ENCODE measurements at regions not wholly inside any gene's neighbourhood (a gene's known extent, or its start where the extent isn't known, plus 50 kb on each side); places are given as distances from the start of the nearest gene placed in this dataset.

DNA sequence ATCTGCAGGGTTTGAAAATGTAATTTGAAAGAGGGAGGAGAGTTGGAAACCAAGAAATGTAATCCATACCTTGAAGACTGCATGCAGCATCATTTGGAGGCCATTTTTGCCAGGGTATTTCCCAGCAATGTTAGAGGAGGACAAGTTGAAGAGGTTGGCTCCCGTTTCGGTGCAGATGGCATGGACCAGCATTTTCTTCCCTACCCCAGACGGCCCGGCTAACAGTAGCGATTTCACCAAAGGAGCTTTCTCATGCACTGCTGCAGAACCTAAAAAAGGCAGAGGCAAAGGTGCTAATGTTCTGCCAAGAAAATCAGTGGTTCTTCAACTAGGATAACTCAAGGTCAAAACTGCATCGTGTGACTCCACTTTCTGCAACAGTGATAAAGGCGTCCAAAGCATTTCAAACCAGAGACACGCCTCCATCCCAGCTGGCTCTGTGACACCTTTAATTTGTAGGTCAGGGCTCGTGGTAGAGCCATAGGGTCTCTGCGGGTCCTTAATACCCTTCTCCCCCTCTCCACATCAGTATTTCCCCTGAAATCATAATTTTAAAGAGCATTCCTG is 99.6 kb upstream of the ASB18 start:
- H3K27me3 ChIP-seq, result no peaks in the 10 kb centered on the region
- no peaks in the 10 kb centered on the region for H3K9me3 ChIP-seq
- no peaks in the 10 kb centered on the region for H3K36me3 ChIP-seq
- H3K4me1 ChIP-seq, result peaks cover 0 to 30% (median 20%) of the 10 kb centered on the region in 4 donors
- no peak overlapping the region for H3K27ac ChIP-seq
- TF ChIP-seq EP300 (IDR thresholded peaks at IDR 0.05) (no peak), POLR2AphosphoS5 (IDR thresholded peaks at IDR 0.05) (no peak), POLR2A (IDR thresholded peaks at IDR 0.05) (no peak)
- TF ChIP-seq, protein P1, sequence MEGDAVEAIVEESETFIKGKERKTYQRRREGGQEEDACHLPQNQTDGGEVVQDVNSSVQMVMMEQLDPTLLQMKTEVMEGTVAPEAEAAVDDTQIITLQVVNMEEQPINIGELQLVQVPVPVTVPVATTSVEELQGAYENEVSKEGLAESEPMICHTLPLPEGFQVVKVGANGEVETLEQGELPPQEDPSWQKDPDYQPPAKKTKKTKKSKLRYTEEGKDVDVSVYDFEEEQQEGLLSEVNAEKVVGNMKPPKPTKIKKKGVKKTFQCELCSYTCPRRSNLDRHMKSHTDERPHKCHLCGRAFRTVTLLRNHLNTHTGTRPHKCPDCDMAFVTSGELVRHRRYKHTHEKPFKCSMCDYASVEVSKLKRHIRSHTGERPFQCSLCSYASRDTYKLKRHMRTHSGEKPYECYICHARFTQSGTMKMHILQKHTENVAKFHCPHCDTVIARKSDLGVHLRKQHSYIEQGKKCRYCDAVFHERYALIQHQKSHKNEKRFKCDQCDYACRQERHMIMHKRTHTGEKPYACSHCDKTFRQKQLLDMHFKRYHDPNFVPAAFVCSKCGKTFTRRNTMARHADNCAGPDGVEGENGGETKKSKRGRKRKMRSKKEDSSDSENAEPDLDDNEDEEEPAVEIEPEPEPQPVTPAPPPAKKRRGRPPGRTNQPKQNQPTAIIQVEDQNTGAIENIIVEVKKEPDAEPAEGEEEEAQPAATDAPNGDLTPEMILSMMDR (IDR thresholded peaks at IDR 0.05), result no peak
- no peak overlapping the region for H3K4me3 ChIP-seq
- intact Hi-C loops (cut with DNase I), result no loop called here
- 75 to 88% methylated on average over 10 of the region's 10 CpGs for WGBS, 2 donors
- DNase-seq, result no peak

DNA sequence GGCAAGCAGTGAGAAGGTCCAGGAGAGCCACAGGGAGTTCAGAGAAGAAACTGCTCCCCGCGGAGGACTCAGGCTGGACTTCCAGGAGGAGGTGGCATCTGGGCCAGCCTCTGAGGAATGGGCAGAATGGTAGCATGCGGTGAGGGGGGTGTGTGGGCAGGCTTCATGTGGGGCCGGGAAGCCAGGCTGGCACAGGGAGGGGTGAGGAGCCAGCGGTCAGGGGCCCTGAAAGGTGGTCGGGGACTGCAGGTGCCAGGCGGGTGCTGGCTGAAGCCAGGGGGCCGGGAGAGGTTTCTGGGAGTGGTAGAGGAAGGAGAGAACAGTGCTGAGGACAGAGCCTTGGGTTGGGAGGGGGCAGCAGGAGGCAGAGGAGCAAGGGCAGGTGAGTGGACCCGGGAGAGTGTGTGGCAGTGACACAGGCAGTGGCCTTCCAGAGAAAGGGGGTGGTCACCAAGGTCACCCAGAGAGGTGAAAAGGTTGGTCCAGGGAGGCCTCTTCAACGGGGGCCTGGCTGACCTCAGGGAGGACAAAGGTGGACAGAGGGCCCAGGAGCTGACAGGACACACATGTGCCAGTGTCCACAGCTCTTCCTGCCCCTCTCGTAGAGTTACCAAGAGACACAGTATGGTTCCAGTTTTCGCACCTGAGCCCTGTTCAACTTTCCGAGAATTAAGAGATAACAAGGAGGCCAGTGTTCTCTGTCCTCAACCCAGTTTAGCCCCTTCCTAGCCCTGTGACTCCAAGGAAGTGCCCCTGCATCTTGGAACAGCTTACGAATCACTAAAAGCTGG is 101.2 kb upstream of the ASB18 start:
- intact Hi-C loops (cut with DNase I), result no loop called here

DNA sequence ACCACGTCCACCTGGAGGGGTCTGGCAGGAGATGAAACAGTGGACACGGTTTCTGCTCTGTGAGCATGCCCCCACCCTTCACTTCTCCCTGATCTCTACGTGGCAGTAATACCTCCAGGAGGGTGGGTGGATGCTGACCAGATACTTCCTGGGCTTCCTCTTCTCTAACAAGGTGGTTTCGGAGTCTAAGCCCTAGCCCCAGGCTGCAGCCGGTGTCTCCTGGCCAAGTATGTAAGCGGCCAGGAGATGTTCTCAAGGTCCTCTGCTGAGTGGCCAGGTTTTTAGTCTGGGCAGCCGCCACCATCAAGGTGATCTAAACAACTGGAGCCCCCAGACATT is 101.8 kb upstream of the ASB18 start:
- no peak for DNase-seq
- WGBS, 2 donors, result 55 to 70% methylated on average over 7 of the region's 7 CpGs

More for the DNA sequence above, 101.2 kb upstream of the ASB18 start:
- no peak for DNase-seq
- H3K36me3 ChIP-seq, result no peaks in the 10 kb centered on the region
- H3K4me3 ChIP-seq, result no peak overlapping the region
- H3K4me1 ChIP-seq, result peaks cover 0 to 30% (median 22%) of the 10 kb centered on the region in 4 donors
- TF ChIP-seq POLR2AphosphoS5 (IDR thresholded peaks at IDR 0.05), result no peak
- TF ChIP-seq POLR2A (IDR thresholded peaks at IDR 0.05), result no peak
- no peak for TF ChIP-seq EP300 (IDR thresholded peaks at IDR 0.05)
- TF ChIP-seq, protein P1 (IDR thresholded peaks at IDR 0.05), result no peak
- no peak overlapping the region for H3K27ac ChIP-seq
- H3K27me3 ChIP-seq, result no peaks in the 10 kb centered on the region
- no peaks in the 10 kb centered on the region for H3K9me3 ChIP-seq
- WGBS, 2 donors, result 74 to 88% methylated on average over 14 of the region's 14 CpGs

DNA sequence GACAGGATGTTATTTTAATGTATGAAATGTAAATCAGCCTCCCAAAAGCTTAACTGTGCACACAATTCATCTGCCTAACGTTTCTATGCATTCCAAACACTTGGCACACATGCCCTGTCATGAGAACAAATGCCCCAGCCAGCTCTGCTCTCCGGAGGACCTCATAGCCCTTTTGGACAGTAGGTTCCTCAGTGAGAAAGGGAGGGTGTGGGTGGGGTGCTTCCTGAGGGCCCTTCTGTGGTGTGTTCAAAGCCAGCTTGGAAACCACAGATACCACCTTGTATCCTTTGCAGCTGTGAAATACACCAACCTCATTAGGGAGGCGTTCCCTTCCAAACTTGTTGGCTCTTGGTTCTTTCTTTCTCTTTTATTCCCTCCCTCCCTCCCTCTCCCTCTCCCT is 102.2 kb upstream of the ASB18 start:
- Histone ChIP-seq H3K27ac (peak overlapping the region in 1 of 4 donors; percentile 4), H3K27me3 (no peaks in the 10 kb centered on the region), H3K36me3 (no peaks in the 10 kb centered on the region), H3K4me3 (no peak overlapping the region), H3K9me3 (no peaks in the 10 kb centered on the region), H3K4me1 (peaks cover 0 to 27% (median 20%) of the 10 kb centered on the region in 4 donors)
- WGBS, 2 donors, result 26 to 42% methylated on average over 3 of the region's 3 CpGs
- DNase-seq, result no peak
- intact Hi-C loops (cut with DNase I), result no loop called here
- no peak for TF ChIP-seq POLR2A (IDR thresholded peaks at IDR 0.05)
- TF ChIP-seq EP300 (IDR thresholded peaks at IDR 0.05), result no peak

More for the DNA sequence above, 101.8 kb upstream of the ASB18 start:
- no peak for TF ChIP-seq POLR2AphosphoS5 (IDR thresholded peaks at IDR 0.05)
- TF ChIP-seq EP300 (IDR thresholded peaks at IDR 0.05), result no peak
- TF ChIP-seq, protein P1 (IDR thresholded peaks at IDR 0.05), result no peak
- no peak for TF ChIP-seq POLR2A (IDR thresholded peaks at IDR 0.05)
- H3K9me3 ChIP-seq, result no peaks in the 10 kb centered on the region
- H3K4me3 ChIP-seq, result no peak overlapping the region
- no peaks in the 10 kb centered on the region for H3K36me3 ChIP-seq
- intact Hi-C loops (cut with DNase I), result no loop called here
- H3K27me3 ChIP-seq, result no peaks in the 10 kb centered on the region
- H3K27ac ChIP-seq, result peak overlapping the region in 1 of 4 donors; percentile 4
- peaks cover 0 to 27% (median 20%) of the 10 kb centered on the region in 4 donors for H3K4me1 ChIP-seq

DNA sequence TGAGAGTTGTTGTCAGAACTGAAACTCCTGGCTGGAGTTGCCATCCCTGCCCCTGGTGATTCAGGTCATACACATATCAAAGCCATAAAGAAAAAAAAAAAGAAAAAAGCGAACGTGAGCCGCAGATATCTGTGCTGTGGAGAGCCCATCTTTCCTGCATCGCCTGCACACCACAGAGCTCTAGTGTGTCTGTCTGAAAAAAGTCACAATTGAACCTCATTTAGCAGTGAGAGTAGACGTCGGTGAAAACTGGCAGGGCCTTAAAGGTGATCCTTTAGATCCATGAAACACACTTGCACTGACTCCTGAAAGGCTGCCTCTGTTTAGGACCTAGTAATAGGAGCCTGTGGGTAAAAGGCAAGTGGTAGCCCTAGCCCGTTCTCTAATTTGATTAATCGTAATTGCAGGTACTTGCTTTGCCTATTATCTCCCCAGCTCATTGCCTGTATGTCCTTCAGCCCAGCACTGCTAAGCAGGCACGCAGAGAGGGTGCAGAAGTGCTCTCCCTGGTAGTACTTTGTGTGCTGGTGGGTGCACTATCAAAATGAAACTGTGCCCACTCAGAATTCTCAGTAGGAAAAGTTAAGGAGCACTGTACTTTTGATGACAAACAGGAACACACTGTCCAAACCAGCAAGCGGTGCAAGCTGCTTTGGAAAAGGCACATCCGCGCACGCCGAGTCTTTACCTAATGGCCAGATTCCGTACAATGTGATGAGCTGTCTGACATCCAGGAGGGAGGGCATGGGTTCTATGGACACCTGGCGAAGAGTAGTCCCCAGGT is 103.5 kb upstream of the ASB18 start:
- intact Hi-C loops (cut with DNase I), result no loop called here
- H3K27ac ChIP-seq, result no peak overlapping the region
- H3K4me3 ChIP-seq, result no peak overlapping the region
- peaks cover 0 to 27% (median 20%) of the 10 kb centered on the region in 4 donors for H3K4me1 ChIP-seq
- 86 to 94% methylated on average over 16 of the region's 16 CpGs for WGBS, 2 donors
- no peak for DNase-seq
- H3K9me3 ChIP-seq, result no peaks in the 10 kb centered on the region
- no peaks in the 10 kb centered on the region for H3K27me3 ChIP-seq
- no peaks in the 10 kb centered on the region for H3K36me3 ChIP-seq
- TF ChIP-seq, protein P1 (IDR thresholded peaks at IDR 0.05), result no peak
- TF ChIP-seq EP300 (IDR thresholded peaks at IDR 0.05) (no peak), POLR2AphosphoS5 (IDR thresholded peaks at IDR 0.05) (no peak), POLR2A (IDR thresholded peaks at IDR 0.05) (no peak)

Measured in sigmoid colon (tissue), 6 donors.